Smooth muscle cell (in vitro differentiated cells): ENCODE measurements at regions not wholly inside any gene's neighbourhood (a gene's known extent, or its start where the extent isn't known, plus 50 kb on each side); places are given as distances from the start of the nearest gene placed in this dataset.

Experiments used
- DNase-seq: peaks from one replicate; lab custom pipeline; 2025; ENCODE audit not compliant: unreplicated experiment; lab: John Stamatoyannopoulos, UW
- H2AFZ ChIP-seq: fragments of 200-600 bp; sonication (generic); 2 replicates; pipeline ENCODE4 v1.6.0; 2016; ENCODE audit warnings: antibody characterized with exemption, low read depth, mild to moderate bottlenecking
- H3F3A ChIP-seq: fragments of 200-600 bp; sonication (generic); 2 replicates; pipeline ENCODE4 v1.6.0; 2017; ENCODE audit warnings: antibody characterized with exemption, low read depth
- H3K27ac ChIP-seq: fragments of 200-600 bp; sonication (generic); 2 replicates; pipeline ENCODE4 v1.5.1; 2016; ENCODE audit warnings: low read depth, mild to moderate bottlenecking
- H3K27me3 ChIP-seq: fragments of 200-600 bp; sonication (generic); 2 replicates; pipeline ENCODE4 v1.6.1; 2016; ENCODE audit warnings: low read depth, mild to moderate bottlenecking
- H3K36me3 ChIP-seq: fragments of 200-600 bp; sonication (generic); 2 replicates; pipeline ENCODE4 v1.5.1; 2016; ENCODE audit warnings: low read depth
- H3K4me1 ChIP-seq: fragments of 200-600 bp; sonication (generic); 2 replicates; pipeline ENCODE4 v1.5.1; 2016; ENCODE audit warnings: low read depth
- H3K4me2 ChIP-seq: fragments of 200-600 bp; sonication (generic); 2 replicates; pipeline ENCODE4 v1.6.0; 2016; ENCODE audit warnings: mild to moderate bottlenecking
- H3K4me3 ChIP-seq: fragments of 200-600 bp; sonication (generic); 2 replicates; pipeline ENCODE4 v1.5.1; 2016; ENCODE audit warnings: mild to moderate bottlenecking
- H3K79me2 ChIP-seq: fragments of 200-600 bp; sonication (generic); 2 replicates; pipeline ENCODE4 v1.6.0; 2016; ENCODE audit warnings: low read depth, mild to moderate bottlenecking
- H3K9ac ChIP-seq: fragments of 200-600 bp; sonication (generic); 2 replicates; pipeline ENCODE4 v1.6.0; 2016; ENCODE audit warnings: low read depth
- H3K9me3 ChIP-seq: fragments of 200-600 bp; sonication (generic); replicated peaks from 2 replicates; pipeline ENCODE4 v1.5.1; 2016; ENCODE audit warnings: low read depth
- H4K20me1 ChIP-seq: fragments of 200-600 bp; sonication (generic); 2 replicates; pipeline ENCODE4 v1.6.0; 2016; ENCODE audit warnings: low read depth
- WGBS: methylation state at CpG from one replicate; pipeline ENCODE4 v1.1.7; 2016; ENCODE audit warnings: low lambda C conversion rate; 5-methylcytosine and 5-hydroxymethylcytosine counted together
- TF ChIP-seq, protein P1 (sequence below): fragments of 200-600 bp; sonication (generic); IDR thresholded peaks from 2 replicates; pipeline ENCODE4 v1.5.1; 2017; ENCODE audit warnings: borderline replicate concordance, mild to moderate bottlenecking, antibody characterized with exemption; ENCODE audit not compliant: insufficient read depth, poor library complexity, severe bottlenecking

DNA sequence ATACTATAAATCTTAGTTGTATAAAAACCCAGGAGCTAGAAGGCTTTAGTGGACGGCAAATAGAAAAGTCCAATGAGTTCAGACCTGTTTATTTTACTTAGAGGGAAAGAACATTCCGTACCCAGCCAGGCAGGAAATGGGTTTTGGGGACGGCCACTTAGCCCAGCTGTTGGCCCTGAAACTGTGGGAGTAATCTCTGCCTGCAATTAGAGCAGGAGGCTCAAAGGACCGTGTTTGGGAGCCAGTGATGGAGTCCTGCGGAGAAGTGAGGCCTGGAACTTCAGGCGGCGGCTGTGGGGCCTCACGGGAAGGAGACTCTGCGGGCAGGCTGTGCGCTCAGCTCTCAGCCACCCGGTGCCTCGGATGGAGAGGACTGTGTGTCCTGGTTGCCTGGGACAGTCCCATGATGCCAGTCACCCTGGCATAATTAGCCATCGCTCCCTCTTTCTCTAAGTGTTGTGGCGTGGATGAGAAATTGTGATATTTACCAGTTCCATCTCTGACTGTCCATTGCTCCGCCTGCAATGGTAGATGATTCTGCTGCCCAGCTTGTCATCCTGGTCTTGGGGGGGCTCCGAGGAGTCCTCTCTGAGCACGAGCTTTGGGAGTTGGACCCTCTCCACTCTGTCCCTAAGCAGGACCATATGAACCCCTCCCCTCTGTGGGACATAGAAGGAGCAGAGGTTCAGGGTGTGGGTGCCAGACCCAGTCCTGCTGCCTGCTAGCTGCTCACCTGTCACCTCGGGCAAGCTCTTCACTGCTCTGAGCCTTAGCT is 530.3 kb downstream of the TBC1D22A start:
- Histone ChIP-seq H3K27ac (no peak overlapping the region), H3F3A (no peaks in the 10 kb centered on the region), H4K20me1 (no peaks in the 10 kb centered on the region), H3K4me1 (no peaks in the 10 kb centered on the region), H3K27me3 (no peaks in the 10 kb centered on the region), H3K4me3 (no peak overlapping the region), H2AFZ (no peak overlapping the region), H3K79me2 (no peaks in the 10 kb centered on the region), H3K9ac (no peak overlapping the region), H3K4me2 (no peak overlapping the region), H3K36me3 (no peaks in the 10 kb centered on the region), H3K9me3 (no peaks in the 10 kb centered on the region)
- no peak for DNase-seq
- WGBS, result 77% methylated on average over 18 of the region's 18 CpGs
- TF ChIP-seq, protein P1, sequence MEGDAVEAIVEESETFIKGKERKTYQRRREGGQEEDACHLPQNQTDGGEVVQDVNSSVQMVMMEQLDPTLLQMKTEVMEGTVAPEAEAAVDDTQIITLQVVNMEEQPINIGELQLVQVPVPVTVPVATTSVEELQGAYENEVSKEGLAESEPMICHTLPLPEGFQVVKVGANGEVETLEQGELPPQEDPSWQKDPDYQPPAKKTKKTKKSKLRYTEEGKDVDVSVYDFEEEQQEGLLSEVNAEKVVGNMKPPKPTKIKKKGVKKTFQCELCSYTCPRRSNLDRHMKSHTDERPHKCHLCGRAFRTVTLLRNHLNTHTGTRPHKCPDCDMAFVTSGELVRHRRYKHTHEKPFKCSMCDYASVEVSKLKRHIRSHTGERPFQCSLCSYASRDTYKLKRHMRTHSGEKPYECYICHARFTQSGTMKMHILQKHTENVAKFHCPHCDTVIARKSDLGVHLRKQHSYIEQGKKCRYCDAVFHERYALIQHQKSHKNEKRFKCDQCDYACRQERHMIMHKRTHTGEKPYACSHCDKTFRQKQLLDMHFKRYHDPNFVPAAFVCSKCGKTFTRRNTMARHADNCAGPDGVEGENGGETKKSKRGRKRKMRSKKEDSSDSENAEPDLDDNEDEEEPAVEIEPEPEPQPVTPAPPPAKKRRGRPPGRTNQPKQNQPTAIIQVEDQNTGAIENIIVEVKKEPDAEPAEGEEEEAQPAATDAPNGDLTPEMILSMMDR, result no peak

- Histone ChIP-seq H3K36me3 (no peaks in the 10 kb centered on the region), H3K27me3 (no peaks in the 10 kb centered on the region), H3K4me1 (no peaks in the 10 kb centered on the region), H3K27ac (no peak overlapping the region), H3K4me3 (no peak overlapping the region), H3K4me2 (no peak overlapping the region), H3F3A (no peaks in the 10 kb centered on the region), H4K20me1 (no peaks in the 10 kb centered on the region), H2AFZ (no peak overlapping the region), H3K79me2 (no peaks in the 10 kb centered on the region), H3K9me3 (no peaks in the 10 kb centered on the region), H3K9ac (no peak overlapping the region)
- no peak for DNase-seq
- 75% methylated on average over 18 of the region's 18 CpGs for WGBS
- TF ChIP-seq, protein P1, result no peak
Measured at GRCh38 chr22:47291565-47292495, 529.4 kb downstream of the TBC1D22A start.

DNA sequence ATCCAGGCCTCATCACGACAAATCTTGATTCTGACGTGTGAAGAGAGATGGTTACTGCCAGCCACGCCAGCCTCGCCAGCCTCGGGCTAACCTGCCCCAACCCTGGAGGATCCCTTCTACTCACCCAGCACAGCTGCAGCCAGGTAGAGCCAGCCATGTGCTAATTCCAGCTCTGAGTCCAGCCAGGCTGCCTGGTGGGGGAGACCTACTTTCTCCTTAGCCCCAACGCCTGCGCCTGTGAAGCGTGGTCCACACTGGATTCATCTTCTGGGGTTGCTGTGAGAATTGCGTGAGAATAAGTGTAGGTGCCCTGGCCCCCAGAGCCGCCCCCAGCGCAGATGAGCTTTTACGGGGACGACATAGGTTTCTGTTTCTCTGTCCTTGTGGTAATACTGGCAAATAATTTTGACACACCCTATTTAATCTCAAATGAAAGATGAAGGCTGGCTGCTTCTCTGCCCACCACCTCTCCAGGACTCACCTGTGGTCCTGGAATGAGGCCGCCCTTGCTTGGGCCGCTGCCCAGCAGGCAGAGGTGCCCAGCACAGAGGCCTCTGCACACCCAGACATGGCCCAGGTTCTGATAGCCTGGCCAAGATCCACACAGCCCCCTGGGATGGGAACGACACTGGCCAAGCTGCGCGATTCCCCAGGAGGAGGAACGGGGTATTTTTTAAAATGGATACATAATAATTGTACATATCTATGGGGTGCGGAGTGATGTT is 528.4 kb downstream of the TBC1D22A start:
- H3K27ac ChIP-seq, result no peak overlapping the region
- no peaks in the 10 kb centered on the region for H3F3A ChIP-seq
- no peak overlapping the region for H3K9ac ChIP-seq
- TF ChIP-seq, protein P1, result no peak
- no peaks in the 10 kb centered on the region for H3K79me2 ChIP-seq
- no peak overlapping the region for H2AFZ ChIP-seq
- no peaks in the 10 kb centered on the region for H3K4me1 ChIP-seq
- no peaks in the 10 kb centered on the region for H4K20me1 ChIP-seq
- no peak overlapping the region for H3K4me3 ChIP-seq
- H3K27me3 ChIP-seq, result no peaks in the 10 kb centered on the region
- H3K4me2 ChIP-seq, result no peak overlapping the region
- H3K36me3 ChIP-seq, result no peaks in the 10 kb centered on the region
- WGBS, result 79% methylated on average over 20 of the region's 20 CpGs
- DNase-seq, result no peak
- H3K9me3 ChIP-seq, result no peaks in the 10 kb centered on the region
